ENCODE measurements at regions not wholly inside any gene's neighbourhood (a gene's known extent, or its start where the extent isn't known, plus 50 kb on each side); places are given as distances from the start of the nearest gene placed in this dataset.

- no peak for DNase-seq (ENCODE audit: low read depth)
Observed at GRCh38 chr2:60095903-60096302, 457.6 kb downstream of the BCL11A start.

- no peak for DNase-seq (ENCODE audit: low read depth)
Observed at GRCh38 chr2:60095202-60095815, 458.1 kb downstream of the BCL11A start.

GRCh38 chr2:60094450-60094929 lies 459.0 kb downstream of the BCL11A start:
- DNase-seq (ENCODE audit: low read depth): no peak

GRCh38 chr2:60092781-60093180 lies 460.7 kb downstream of the BCL11A start:
- no peak for DNase-seq (ENCODE audit: low read depth)

GRCh38 chr2:60091894-60092293 lies 461.6 kb downstream of the BCL11A start:
- DNase-seq (ENCODE audit: low read depth): no peak

GRCh38 chr2:60091266-60091665 lies 462.2 kb downstream of the BCL11A start:
- DNase-seq (ENCODE audit: low read depth): no peak

GRCh38 chr2:60079562-60079961 lies 473.9 kb downstream of the BCL11A start:
- DNase-seq (ENCODE audit: low read depth): no peak

GRCh38 chr2:60075048-60075447 lies 478.4 kb downstream of the BCL11A start:
- no peak for DNase-seq (ENCODE audit: low read depth)

GRCh38 chr2:60073201-60073600 lies 480.3 kb downstream of the BCL11A start:
- no peak for DNase-seq (ENCODE audit: low read depth)

GRCh38 chr2:60072609-60073008 lies 480.8 kb downstream of the BCL11A start:
- no peak for DNase-seq (ENCODE audit: low read depth)

- DNase-seq (ENCODE audit: low read depth): no peak
Observed at GRCh38 chr2:60071490-60071831, 482.0 kb downstream of the BCL11A start.

GRCh38 chr2:60070736-60071489 lies 482.5 kb downstream of the BCL11A start:
- no peak for DNase-seq (ENCODE audit: low read depth)

- no peak for DNase-seq (ENCODE audit: low read depth)
Observed at GRCh38 chr2:60070196-60070595, 483.3 kb downstream of the BCL11A start.

GRCh38 chr2:60068755-60069154 lies 484.7 kb downstream of the BCL11A start:
- no peak for DNase-seq (ENCODE audit: low read depth)

GRCh38 chr2:60067006-60067405 lies 486.4 kb downstream of the BCL11A start:
- no peak for DNase-seq (ENCODE audit: low read depth)

- no peak for DNase-seq (ENCODE audit: low read depth)
Observed at GRCh38 chr2:60066096-60066839, 487.2 kb downstream of the BCL11A start.

GRCh38 chr2:60064687-60065389 lies 488.6 kb downstream of the BCL11A start:
- DNase-seq (ENCODE audit: low read depth): no peak

- DNase-seq (ENCODE audit: low read depth): no peak
Observed at GRCh38 chr2:60058781-60059180, 494.7 kb downstream of the BCL11A start.

GRCh38 chr2:60054571-60055340 lies 498.7 kb downstream of the BCL11A start:
- no peak for DNase-seq (ENCODE audit: low read depth)

GRCh38 chr2:60053791-60054190 lies 499.7 kb downstream of the BCL11A start:
- no peak for DNase-seq (ENCODE audit: low read depth)

- DNase-seq (ENCODE audit: low read depth): no peak
Observed at GRCh38 chr2:60052601-60053000, 500.9 kb downstream of the BCL11A start.

- DNase-seq (ENCODE audit: low read depth): no peak
Observed at GRCh38 chr2:60051991-60052390, 501.5 kb downstream of the BCL11A start.

All from GM04504 (cell line).